GM12865 (cell line): ENCODE measurements at regions not wholly inside any gene's neighbourhood (a gene's known extent, or its start where the extent isn't known, plus 50 kb on each side); places are given as distances from the start of the nearest gene placed in this dataset.

Source experiments
- DNase-seq: peaks from one replicate; pipeline ENCODE4 v3.0.0; 2010; ENCODE audit warnings: low read depth
- H3K4me3 ChIP-seq: 2 replicates; pipeline ENCODE4 v1.5.1; 2011; ENCODE audit warnings: mild to moderate bottlenecking, low read depth, low read length, control low read depth
- CTCF ChIP-seq: IDR thresholded peaks from 2 replicates; pipeline ENCODE4 v1.5.1; 2011; ENCODE audit warnings: low read length, control low read depth, low read depth, inconsistent platforms; ENCODE audit not compliant: insufficient read depth; ENCODE audit errors: missing control alignments

GRCh38 chr3:106191913-106192312 is 323.1 kb upstream of the CBLB start:
- no peak for DNase-seq
- no peak overlapping the region for H3K4me3 ChIP-seq
- no peak for TF ChIP-seq CTCF

GRCh38 chr3:106193876-106194275 is 325.1 kb upstream of the CBLB start:
- H3K4me3 ChIP-seq = no peak overlapping the region
- TF ChIP-seq CTCF = no peak
- no peak for DNase-seq

- H3K4me3 ChIP-seq = no peak overlapping the region
- no peak for TF ChIP-seq CTCF
- no peak for DNase-seq
Measured at GRCh38 chr3:106194726-106195125, 325.9 kb upstream of the CBLB start.

- TF ChIP-seq CTCF = no peak
- no peak overlapping the region for H3K4me3 ChIP-seq
- DNase-seq = no peak
Measured at GRCh38 chr3:106197532-106198194, 328.9 kb upstream of the CBLB start.

- no peak overlapping the region for H3K4me3 ChIP-seq
- DNase-seq = no peak
- TF ChIP-seq CTCF = no peak
Measured at GRCh38 chr3:106204160-106204868, 335.5 kb upstream of the CBLB start.

GRCh38 chr3:106206146-106206545 is 337.3 kb upstream of the CBLB start:
- peak; percentile 70 for DNase-seq
- H3K4me3 ChIP-seq = no peak overlapping the region
- TF ChIP-seq CTCF = no peak
